HG02884 (cell line): ENCODE measurements at regions not wholly inside any gene's neighbourhood (a gene's known extent, or its start where the extent isn't known, plus 50 kb on each side); places are given as distances from the start of the nearest gene placed in this dataset.

Source experiments
- ATAC-seq: cut with Tn5 transposase; IDR thresholded peaks from one replicate; pipeline ENCODE4 v1.9.1; 2021; ENCODE audit warnings: mild to moderate bottlenecking, moderate library complexity; ENCODE audit not compliant: unreplicated experiment

- no peak for ATAC-seq
Observed at GRCh38 chr20:48260129-48260756, 475.0 kb upstream of the SULF2 start.

DNA sequence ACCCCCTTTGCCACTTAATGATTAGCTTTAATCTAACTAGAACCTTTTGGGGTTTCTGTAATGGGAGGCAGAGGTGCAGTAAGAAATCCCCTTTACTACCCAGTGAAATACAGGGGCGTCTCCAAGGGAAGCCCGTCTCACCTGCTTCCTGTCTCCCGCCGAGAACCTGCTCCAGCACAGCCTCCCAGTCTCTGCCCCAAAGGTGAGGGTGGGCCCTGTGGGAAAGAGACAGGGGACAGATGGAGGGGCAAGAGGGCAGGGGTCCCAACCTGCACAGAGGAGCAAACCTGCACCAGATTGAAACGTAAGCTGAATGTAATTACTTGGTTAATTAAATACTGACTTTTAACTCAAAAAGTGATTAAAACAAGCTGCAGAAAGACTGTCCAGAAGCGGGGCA lies 474.2 kb upstream of the SULF2 start:
- ATAC-seq = no peak

DNA sequence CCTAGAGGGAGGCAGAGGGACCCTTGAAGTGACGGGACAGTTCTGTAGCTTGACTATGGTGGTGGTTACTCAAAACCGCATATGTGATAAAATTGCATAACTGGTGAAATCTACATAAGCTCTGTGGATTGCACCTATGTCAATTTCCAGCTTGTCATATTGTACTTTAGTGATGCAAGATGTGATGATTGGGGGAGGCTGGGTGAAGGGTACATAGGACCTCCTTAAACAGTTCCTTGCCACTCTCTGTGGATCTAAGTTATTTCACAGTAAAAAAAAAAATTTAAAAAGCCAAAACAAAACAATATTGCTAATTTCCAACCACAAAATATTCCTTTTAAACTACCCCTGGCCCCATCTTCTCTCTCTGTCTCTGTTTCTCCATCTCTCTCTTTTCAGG lies 472.6 kb upstream of the SULF2 start:
- no peak for ATAC-seq

DNA sequence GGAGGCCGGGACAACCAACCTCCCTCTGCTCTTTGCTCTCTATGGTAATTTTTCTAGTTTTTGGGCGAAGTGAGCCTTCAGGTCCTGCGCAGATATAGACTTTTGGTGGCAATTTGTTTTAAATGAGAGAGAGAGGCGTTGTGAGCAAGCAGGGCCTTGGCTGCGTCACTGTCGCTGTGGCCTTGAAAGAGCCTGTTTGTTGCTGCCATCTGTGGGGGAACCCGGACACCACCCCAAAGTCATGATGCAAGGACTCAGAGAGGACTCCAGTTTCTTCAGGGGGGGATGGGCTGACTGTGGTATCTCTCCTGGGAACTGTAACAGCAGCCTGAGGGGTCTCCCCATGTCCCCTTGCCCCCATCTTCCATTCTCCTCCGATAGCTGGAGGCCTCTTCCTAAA lies 462.7 kb upstream of the SULF2 start:
- ATAC-seq = no peak

- no peak for ATAC-seq
Observed at GRCh38 chr20:48246061-48246790, 460.9 kb upstream of the SULF2 start.

DNA sequence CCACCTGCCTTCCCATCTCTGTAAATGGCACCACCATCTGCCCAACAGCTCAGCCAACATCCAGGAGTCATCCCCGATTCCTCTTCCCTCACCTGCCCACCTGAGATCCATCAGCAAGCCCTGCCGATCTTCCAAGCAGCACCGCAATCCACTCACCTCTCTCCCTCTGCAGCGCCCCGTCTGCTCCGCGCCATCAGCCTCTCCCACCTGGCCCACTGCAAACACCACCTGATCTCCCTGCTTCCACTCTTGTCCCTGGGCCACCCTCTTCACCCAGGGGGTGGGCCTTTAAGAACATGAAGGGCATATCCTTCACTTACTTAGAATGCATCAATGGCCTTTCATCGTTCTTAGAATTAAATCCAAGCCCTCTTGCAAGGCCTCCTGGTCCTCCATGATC lies 457.3 kb upstream of the SULF2 start:
- ATAC-seq = no peak

GRCh38 chr20:48241482-48241881 lies 456.2 kb upstream of the SULF2 start:
- no peak for ATAC-seq

DNA sequence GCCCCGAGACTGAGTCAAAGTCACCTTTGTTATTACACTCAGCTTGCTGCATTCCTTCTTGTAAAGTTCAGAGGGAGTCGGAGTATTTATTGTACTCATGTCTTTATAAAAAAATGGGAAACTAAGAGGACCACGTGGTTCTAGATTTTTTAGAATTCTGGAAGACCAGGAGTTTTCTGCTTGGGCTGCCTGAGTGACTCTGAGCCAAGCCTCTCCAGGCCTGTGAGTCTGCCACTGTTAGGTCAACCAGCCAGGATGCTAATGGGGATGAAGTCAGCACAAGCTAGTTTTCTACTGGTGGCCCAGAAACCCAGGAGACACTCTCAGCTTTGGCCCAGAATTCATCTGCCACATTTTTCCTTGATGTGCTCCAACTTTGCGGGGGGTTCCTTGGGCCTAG lies 453.5 kb upstream of the SULF2 start:
- ATAC-seq = no peak

DNA sequence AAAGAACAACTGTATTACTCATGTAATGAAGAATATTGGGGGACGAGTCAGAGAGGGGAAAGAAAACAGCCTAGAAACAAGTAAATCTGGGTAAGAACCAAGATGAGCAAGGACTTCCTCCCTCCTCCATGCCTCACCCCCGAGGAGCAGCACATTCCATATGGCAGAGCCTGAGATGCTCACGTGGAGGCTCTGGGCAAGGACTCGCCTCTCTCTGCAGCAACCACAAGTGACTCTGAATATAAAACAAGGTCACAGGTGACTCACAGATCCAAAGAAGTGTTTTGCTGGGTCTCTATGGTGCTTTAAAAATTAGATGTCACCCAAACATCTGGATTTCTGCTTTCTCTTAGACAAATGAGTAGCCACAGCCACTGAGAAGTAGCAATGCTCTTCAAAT lies 453.0 kb upstream of the SULF2 start:
- ATAC-seq = no peak

- no peak for ATAC-seq
Observed at GRCh38 chr20:48236000-48236970, 451.0 kb upstream of the SULF2 start.

DNA sequence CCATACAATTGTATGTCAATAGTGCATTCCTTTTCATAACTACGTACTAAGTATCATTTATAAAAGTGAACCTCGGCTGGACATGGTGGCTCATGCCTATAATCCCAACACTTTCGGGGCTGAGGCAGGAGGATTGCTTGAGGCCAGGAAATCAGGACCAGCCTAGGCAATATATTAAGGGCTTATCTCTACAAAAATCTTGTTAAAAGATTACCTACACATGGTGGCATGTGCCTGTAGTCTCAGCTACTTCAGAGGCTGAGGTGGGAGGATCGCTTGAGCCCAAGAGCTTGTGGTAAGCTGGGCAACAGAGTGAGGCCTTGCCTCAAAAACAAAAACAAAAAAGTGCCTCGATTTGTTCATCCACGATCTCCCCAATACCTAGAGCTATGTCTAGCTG lies 449.7 kb upstream of the SULF2 start:
- no peak for ATAC-seq

GRCh38 chr20:48231253-48231930 lies 446.1 kb upstream of the SULF2 start:
- ATAC-seq = no peak

DNA sequence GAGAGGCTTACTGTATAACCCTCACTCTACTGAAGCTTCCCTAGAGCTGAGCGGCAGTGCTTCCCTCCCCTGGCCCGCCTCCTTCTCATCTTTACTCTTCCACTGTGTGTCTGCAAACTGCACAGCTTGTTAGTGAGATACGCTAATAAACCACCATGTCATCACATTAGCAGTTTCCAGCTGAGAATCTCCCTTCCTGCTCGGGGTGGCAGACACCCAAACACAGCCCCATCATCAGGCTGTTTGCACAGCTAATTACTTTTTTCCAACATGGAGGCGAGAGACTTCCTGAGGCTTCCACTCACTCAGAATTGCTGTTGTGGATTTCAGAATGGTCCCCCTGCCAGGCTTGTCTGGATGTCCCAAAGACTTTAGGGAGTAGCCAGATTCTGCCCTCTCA lies 444.9 kb upstream of the SULF2 start:
- ATAC-seq = no peak

DNA sequence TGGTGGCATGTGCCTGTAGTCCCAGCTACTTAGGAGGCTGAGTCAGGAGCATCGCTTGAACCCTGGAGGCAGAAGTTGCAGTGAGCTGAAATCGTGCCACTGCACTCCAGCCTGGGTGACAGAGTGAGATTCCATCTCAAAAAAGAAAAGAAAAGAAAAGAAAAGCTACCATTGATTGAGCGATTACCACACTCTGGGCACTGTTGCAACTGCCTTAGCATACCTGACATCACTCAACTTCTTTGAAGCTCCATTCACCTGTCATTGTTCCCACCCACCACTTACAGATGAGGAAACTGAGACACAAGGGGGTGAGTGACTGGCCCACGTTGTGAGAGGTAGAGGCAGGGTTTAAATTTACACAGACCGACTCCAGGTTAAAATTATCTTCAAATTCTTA lies 442.1 kb upstream of the SULF2 start:
- ATAC-seq = no peak

DNA sequence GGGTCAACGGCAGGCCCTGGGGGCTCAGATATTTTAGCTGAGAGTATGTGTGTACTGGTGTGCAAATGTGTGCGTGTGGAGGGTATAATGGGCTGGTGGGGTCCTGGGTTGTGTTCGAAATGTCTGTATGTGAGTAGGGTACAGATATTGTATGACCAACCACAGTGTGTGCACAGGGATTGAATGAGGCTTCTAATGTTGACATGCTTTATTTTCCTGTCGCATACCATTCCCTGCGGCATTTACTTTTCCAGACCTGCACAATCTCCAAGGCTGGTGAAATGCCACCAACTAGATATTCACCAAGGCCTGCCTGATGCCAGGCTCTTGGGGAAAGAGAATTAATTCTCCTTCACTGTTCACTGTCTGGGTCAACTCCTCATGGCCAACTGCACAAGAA lies 441.4 kb upstream of the SULF2 start:
- no peak for ATAC-seq

GRCh38 chr20:48224533-48225050 lies 439.3 kb upstream of the SULF2 start:
- no peak for ATAC-seq

- ATAC-seq = no peak
Observed at GRCh38 chr20:48223715-48224114, 438.4 kb upstream of the SULF2 start.

DNA sequence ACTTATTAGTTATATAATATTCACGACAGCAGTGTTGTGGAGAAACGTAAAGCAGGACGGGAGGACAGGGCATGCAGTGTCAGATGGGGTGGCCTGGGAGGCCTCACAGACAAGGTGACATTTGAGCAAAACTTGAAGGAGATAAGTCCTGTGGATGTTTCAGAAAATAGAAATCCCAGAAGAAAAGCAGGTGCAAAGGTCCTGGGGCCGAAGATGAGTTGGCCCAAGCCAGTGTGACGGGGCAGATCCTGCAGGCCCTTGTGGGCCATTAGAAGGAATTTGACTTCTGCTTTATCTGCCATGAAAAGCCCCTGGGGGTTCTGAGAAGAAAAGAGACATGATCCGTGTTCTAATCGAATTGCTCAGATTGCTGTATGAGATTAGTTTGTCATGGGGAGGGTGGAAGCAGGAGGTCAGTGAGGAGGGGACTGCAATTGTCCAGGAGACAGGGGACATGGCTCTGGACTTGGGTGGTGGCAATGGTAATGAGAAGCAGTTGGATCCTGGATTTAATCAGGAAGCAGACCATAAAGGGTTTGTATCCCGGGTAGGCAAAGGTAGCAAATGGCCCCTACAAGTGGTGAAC lies 437.4 kb upstream of the SULF2 start:
- ATAC-seq = no peak

GRCh38 chr20:48220033-48220633 lies 434.9 kb upstream of the SULF2 start:
- no peak for ATAC-seq

DNA sequence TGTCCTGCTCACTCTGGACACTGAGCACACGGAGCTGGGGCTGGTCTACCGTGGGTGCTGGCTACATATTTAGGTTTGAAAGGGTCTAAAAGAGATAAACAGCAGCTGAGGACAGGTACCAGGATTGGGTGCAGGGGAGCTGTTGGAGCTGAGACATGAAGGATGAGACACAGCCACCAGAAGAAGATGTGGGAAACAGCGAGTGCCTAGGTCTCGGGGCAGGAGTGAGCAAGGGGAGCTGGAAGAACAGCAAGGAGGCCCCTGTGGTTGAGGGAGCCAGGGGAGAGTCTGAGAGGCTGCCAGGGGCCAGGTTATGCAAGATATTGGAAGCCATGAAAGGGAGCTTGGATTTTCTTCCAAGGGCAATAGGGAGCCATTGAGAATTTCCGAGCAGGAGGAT lies 434.0 kb upstream of the SULF2 start:
- no peak for ATAC-seq
